GM06990 (cell line): ENCODE measurements at regions not wholly inside any gene's neighbourhood (a gene's known extent, or its start where the extent isn't known, plus 50 kb on each side); places are given as distances from the start of the nearest gene placed in this dataset.

Source experiments
- DNase-seq: peaks from one replicate; pipeline ENCODE4 v3.0.0-alpha.2; 2011; ENCODE audit not compliant: insufficient read length; ENCODE audit errors: extremely low read depth
- H3K27me3 ChIP-seq: replicated peaks from 2 replicates; pipeline ENCODE4 v1.6.0; 2011; ENCODE audit warnings: low read length; ENCODE audit not compliant: control insufficient read depth, insufficient read depth
- H3K36me3 ChIP-seq: 2 replicates; pipeline ENCODE4 v1.5.1; 2011; ENCODE audit warnings: low read length; ENCODE audit not compliant: control insufficient read depth, insufficient read depth
- H3K4me3 ChIP-seq: replicated peaks from 2 replicates; pipeline ENCODE4 v1.5.1; 2011; ENCODE audit warnings: low read depth, mild to moderate bottlenecking, control low read depth, low read length
- CTCF ChIP-seq: IDR thresholded peaks from 2 replicates; pipeline ENCODE4 v1.5.1; 2011; ENCODE audit warnings: low read length, control low read depth, mild to moderate bottlenecking, inconsistent platforms; ENCODE audit not compliant: insufficient read depth, poor library complexity, severe bottlenecking

- TF ChIP-seq CTCF: no peak
- no peaks in the 10 kb centered on the region; the same call in 1 of the 2 replicates for H3K27me3 ChIP-seq
- no peaks in the 10 kb centered on the region for H3K36me3 ChIP-seq
- H3K4me3 ChIP-seq: no peak overlapping the region
- no peak for DNase-seq
Observed at GRCh38 chr11:27761356-27761755, 61.1 kb upstream of the BDNF start.

GRCh38 chr11:27757953-27758352 is 57.7 kb upstream of the BDNF start:
- no peaks in the 10 kb centered on the region; the same call in 1 of the 2 replicates for H3K27me3 ChIP-seq
- no peak overlapping the region for H3K4me3 ChIP-seq
- DNase-seq: no peak
- TF ChIP-seq CTCF: no peak
- no peaks in the 10 kb centered on the region for H3K36me3 ChIP-seq

- H3K27me3 ChIP-seq: no peaks in the 10 kb centered on the region; the same call in 1 of the 2 replicates
- no peak overlapping the region for H3K4me3 ChIP-seq
- DNase-seq: peak; percentile 2
- TF ChIP-seq CTCF: no peak
- H3K36me3 ChIP-seq: no peaks in the 10 kb centered on the region
Observed at GRCh38 chr11:27754035-27755017, 54.1 kb upstream of the BDNF start.
